ENCODE measurements at regions not wholly inside any gene's neighbourhood (a gene's known extent, or its start where the extent isn't known, plus 50 kb on each side); places are given as distances from the start of the nearest gene placed in this dataset.
"Not testable (repeated sequence)": the region's sequence is repeated elsewhere in the genome, so short reads cannot be mapped to it uniquely, and the experiment has no call there.

DNA sequence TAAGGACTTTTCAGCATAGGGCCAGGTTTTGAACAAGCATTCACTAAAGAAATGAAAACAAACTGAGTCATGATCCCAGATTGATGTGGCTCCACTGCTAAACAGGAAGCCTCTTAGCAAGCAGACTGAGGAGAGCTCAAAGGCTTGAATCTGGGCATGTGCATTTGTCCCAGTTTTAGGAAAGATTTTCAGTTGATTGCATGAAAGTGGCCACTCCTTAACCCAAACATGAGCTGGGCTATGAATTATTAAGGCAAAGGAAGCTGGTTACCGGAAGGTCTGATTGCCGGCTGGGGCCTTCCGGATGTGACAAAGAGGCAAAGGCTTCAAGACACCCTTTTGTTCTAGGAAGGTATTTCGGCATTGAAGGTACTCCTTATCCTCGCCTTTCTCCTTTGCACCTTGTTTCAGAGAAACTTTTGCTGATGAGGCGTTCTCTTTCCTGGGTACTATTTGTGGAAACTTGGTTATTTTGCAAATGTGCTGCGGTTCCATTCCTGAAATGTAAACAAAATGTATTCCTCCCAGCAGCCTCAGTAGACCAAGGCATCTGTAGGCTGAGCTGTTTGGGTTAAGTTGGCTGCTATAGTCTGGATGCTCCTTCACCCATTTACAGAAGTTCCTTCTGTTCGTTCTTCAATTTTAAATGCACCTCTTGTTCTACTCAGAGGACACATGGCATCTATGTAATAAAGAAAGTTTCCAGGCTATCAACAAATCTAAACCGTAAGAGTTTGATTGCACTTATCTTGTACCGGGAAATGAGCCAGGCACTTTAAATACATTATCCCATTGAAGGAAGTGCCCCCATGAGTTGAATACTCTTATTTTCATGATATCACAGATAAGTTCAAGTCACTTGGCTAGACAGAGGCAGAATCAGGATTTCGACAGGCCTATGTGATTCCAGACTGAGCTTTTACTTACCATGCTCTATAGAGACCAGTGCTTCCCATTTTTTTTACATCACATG lies 115.6 kb upstream of the METAP2 start:
- in situ Hi-C loops (cut with MboI; ENCODE audit: low pct_unique_long_range_greater_than_20kb in 2 of 9, low sequenced_read_pairs in 9 of 9, unreplicated experiment in 9 of 9), result no loop called here
- Histone ChIP-seq H3K27ac (no peak overlapping the region), H3K4me1 (replicated peaks in 1 of 2) (no peaks in the 10 kb centered on the region), H3K4me3 (no peak overlapping the region)
- peak in 3 of 8 experiments; percentile 65 to 95 (median 88) for ATAC-seq (replicated peaks in 6 of 8)
- WGBS, 10 experiments, result 38 to 94% (median 86%) methylated on average over 4 to 11 of the region's 11 CpGs; no CpG with 5 or more reads in 1 of the 10 experiments

DNA sequence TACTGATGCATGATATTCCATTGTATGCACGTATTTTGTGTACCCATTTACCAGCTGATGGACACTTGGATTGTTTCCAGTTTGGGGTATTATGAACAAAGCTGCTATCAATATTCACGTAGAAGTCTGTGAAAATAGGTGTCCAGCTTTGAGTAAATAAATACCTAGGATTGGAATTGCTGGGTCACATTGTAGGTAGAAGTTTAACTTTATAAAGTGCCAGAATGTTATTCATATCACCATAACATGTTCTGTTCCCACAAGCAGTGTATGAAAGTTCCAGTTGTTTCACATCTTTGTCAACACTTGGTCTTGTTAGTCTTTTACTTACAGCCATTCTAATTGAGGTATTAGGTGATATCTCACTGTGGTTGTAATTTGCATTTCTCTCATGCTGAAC lies 108.0 kb upstream of the METAP2 start:
- in situ Hi-C loops (cut with MboI; ENCODE audit: low pct_unique_long_range_greater_than_20kb in 2 of 9, low sequenced_read_pairs in 9 of 9, unreplicated experiment in 9 of 9), result no loop called here
- WGBS, 10 experiments, result 23 to 100% (median 80%) methylated on average over 1 to 2 of the region's 2 CpGs
- no peak for ATAC-seq (replicated peaks in 6 of 8)
- Histone ChIP-seq H3K4me1 (replicated peaks in 1 of 2) (no peaks in the 10 kb centered on the region), H3K4me3 (no peak overlapping the region), H3K27ac (no peak overlapping the region)

- H3K4me1 ChIP-seq (replicated peaks in 1 of 2), result no peaks in the 10 kb centered on the region
- no peak overlapping the region for H3K4me3 ChIP-seq
- H3K27ac ChIP-seq, result no peak overlapping the region
- in situ Hi-C loops (cut with MboI; ENCODE audit: low pct_unique_long_range_greater_than_20kb in 2 of 9, low sequenced_read_pairs in 9 of 9, unreplicated experiment in 9 of 9), result no loop called here
- WGBS, 10 experiments, result 0 to 100% (median 82%) methylated on average over 1 to 2 of the region's 2 CpGs; no CpG with 5 or more reads in 1 of the 10 experiments
- ATAC-seq (replicated peaks in 6 of 8), result no peak
Observed at GRCh38 chr12:95368931-95369330, 105.0 kb upstream of the METAP2 start.

DNA sequence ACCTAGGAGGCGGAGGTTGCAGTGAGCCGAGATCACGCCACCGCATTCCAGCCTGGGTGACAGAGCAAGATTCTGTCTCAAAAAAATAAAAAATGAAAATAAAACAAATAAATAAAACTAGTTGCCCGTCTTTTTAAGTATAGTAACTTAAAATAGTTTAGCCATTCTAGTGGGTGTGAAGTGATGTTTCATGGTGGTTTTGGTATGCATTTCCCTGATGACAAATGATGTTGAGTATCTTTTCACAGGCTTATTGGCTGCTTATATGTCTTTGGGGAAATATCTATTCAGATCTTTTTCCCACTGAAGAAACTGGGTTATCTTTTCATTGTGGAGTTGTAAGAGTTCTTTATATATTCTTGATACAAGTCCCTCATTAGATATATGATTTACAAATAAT lies 102.4 kb upstream of the METAP2 start:
- in situ Hi-C loops (cut with MboI; ENCODE audit: low pct_unique_long_range_greater_than_20kb in 2 of 9, low sequenced_read_pairs in 9 of 9, unreplicated experiment in 9 of 9), result no loop called here
- WGBS, 10 experiments, result 45 to 100% (median 89%) methylated on average over 1 to 4 of the region's 5 CpGs; no CpG with 5 or more reads in 2 of the 10 experiments

DNA sequence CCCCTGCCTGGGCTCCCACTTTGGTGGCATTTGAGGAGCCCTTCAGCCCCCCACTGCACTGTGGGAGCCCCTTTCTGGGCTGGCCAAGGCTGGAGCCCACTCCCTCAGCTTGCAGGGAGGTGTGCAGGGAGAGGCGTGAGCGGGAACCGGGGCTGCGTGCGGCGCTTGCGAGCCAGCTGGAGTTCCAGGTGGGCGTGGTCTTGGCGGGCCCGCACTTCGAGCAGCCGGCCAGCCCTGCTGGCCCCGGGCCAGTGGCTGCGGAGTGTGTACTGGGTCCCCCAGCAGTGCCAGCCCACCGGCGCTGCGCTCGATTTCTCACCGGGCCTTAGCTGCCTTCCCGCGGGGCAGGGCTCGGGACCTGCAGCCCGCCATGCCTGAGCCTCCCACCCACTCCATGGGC lies 94.5 kb upstream of the METAP2 start:
- H3K4me3 ChIP-seq; in situ Hi-C loops (cut with MboI; ENCODE audit: low pct_unique_long_range_greater_than_20kb in 2 of 9, low sequenced_read_pairs in 9 of 9, unreplicated experiment in 9 of 9); ATAC-seq (replicated peaks in 6 of 8); H3K27ac ChIP-seq; H3K4me1 ChIP-seq (replicated peaks in 1 of 2): not testable (repeated sequence)
- WGBS, 10 experiments, result 80% methylated on average over 7 of the region's 23 CpGs; no CpG with 5 or more reads in 9 of the 10 experiments

More for the DNA sequence above, 102.4 kb upstream of the METAP2 start:
- Histone ChIP-seq H3K4me1 (replicated peaks in 1 of 2) (no peaks in the 10 kb centered on the region), H3K4me3 (no peak overlapping the region), H3K27ac (no peak overlapping the region)
- no peak for ATAC-seq (replicated peaks in 6 of 8)

DNA sequence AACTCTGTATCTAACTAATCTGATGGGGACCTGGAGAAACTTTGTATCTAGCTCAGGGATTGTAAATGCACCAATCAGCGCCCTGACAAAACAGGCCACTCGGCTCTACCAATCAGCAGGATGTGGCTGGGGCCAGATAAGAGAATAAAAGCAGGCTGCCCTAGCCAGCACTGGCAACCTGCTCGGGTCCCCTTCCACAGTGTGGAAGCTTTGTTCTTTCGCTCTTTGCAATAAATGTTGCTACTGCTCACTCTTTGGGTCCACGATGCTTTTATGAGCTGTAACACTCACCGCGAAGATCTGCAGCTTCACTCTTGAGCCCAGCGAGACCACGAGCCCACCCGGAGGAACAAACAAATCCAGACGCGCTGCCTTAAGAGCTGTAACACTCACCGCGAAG lies 93.6 kb upstream of the METAP2 start:
- ATAC-seq (replicated peaks in 6 of 8); H3K4me3 ChIP-seq; H3K27ac ChIP-seq; in situ Hi-C loops (cut with MboI; ENCODE audit: low pct_unique_long_range_greater_than_20kb in 2 of 9, low sequenced_read_pairs in 9 of 9, unreplicated experiment in 9 of 9); H3K4me1 ChIP-seq (replicated peaks in 1 of 2): not testable (repeated sequence)
- 73 to 100% (median 94%) methylated on average over 1 to 10 of the region's 14 CpGs; no CpG with 5 or more reads in 4 of the 10 experiments for WGBS, 10 experiments

- ATAC-seq (replicated peaks in 6 of 8), result no peak
- H3K27ac ChIP-seq, result no peak overlapping the region
- no peaks in the 10 kb centered on the region for H3K4me1 ChIP-seq (replicated peaks in 1 of 2)
- in situ Hi-C loops (cut with MboI; ENCODE audit: low pct_unique_long_range_greater_than_20kb in 2 of 9, low sequenced_read_pairs in 9 of 9, unreplicated experiment in 9 of 9), result no loop called here
- no peak overlapping the region for H3K4me3 ChIP-seq
- WGBS, 10 experiments, result 76 to 100% (median 84%) methylated on average over 1 to 5 of the region's 5 CpGs
Observed at GRCh38 chr12:95380997-95381786, 92.8 kb upstream of the METAP2 start.

DNA sequence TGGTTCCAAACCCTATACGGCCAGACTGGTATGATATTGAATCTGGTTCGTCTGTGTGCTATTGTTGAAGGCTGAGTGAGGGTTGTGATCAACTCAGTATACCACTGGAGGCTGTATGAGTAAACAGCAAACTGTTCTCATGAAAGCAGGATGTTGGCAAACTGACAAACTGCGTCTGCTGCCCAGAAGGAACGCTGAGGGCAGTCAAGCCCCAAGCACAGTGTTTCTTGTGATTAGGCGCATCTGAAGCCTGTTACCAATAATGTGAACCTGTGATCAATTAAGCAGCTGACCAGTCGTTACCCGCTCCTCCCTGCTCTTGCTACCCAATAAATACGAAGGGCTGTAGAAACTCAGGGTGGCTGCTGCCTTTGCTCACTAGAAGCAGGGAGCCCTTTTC lies 90.0 kb upstream of the METAP2 start:
- H3K4me1 ChIP-seq (replicated peaks in 1 of 2); in situ Hi-C loops (cut with MboI; ENCODE audit: low pct_unique_long_range_greater_than_20kb in 2 of 9, low sequenced_read_pairs in 9 of 9, unreplicated experiment in 9 of 9); H3K4me3 ChIP-seq; H3K27ac ChIP-seq: not testable (repeated sequence)
- 0 to 100% (median 85%) methylated on average over 1 to 5 of the region's 8 CpGs for WGBS, 10 experiments
- peak in 2 of 8 experiments; percentile 38 to 51 for ATAC-seq (replicated peaks in 6 of 8)

- ATAC-seq (replicated peaks in 6 of 8), result no peak
- in situ Hi-C loops (cut with MboI; ENCODE audit: low pct_unique_long_range_greater_than_20kb in 2 of 9, low sequenced_read_pairs in 9 of 9, unreplicated experiment in 9 of 9), result no loop called here
- Histone ChIP-seq H3K4me3 (no peak overlapping the region), H3K4me1 (replicated peaks in 1 of 2) (no peaks in the 10 kb centered on the region), H3K27ac (no peak overlapping the region)
- 43 to 93% (median 83%) methylated on average over 2 to 5 of the region's 5 CpGs; no CpG with 5 or more reads in 1 of the 10 experiments for WGBS, 10 experiments
Observed at GRCh38 chr12:95384785-95385184, 89.2 kb upstream of the METAP2 start.

GRCh38 chr12:95385246-95386035 lies 88.5 kb upstream of the METAP2 start:
- no peak overlapping the region for H3K4me3 ChIP-seq
- peak in 3 of 8 experiments; percentile 75 to 77 (median 77) for ATAC-seq (replicated peaks in 6 of 8)
- H3K4me1 ChIP-seq (replicated peaks in 1 of 2), result no peaks in the 10 kb centered on the region
- H3K27ac ChIP-seq, result no peak overlapping the region
- WGBS, 10 experiments, result 0 to 100% (median 84%) methylated on average over 1 to 10 of the region's 12 CpGs
- in situ Hi-C loops (cut with MboI; ENCODE audit: low pct_unique_long_range_greater_than_20kb in 2 of 9, low sequenced_read_pairs in 9 of 9, unreplicated experiment in 9 of 9), result no loop called here

GRCh38 chr12:95386051-95386450 lies 87.9 kb upstream of the METAP2 start:
- no peak for ATAC-seq (replicated peaks in 6 of 8)
- WGBS, 10 experiments, result 0 to 100% (median 82%) methylated on average over 1 of the region's 1 CpG; no CpG with 5 or more reads in 2 of the 10 experiments
- no peak overlapping the region for H3K4me3 ChIP-seq

GRCh38 chr12:95388260-95388659 lies 85.7 kb upstream of the METAP2 start:
- H3K4me3 ChIP-seq; H3K4me1 ChIP-seq (replicated peaks in 1 of 2); in situ Hi-C loops (cut with MboI; ENCODE audit: low pct_unique_long_range_greater_than_20kb in 2 of 9, low sequenced_read_pairs in 9 of 9, unreplicated experiment in 9 of 9); ATAC-seq (replicated peaks in 6 of 8); H3K27ac ChIP-seq: not testable (repeated sequence)
- 78 to 100% (median 97%) methylated on average over 2 to 7 of the region's 10 CpGs; no CpG with 5 or more reads in 7 of the 10 experiments for WGBS, 10 experiments

More at GRCh38 chr12:95386051-95386450, 87.9 kb upstream of the METAP2 start:
- in situ Hi-C loops (cut with MboI; ENCODE audit: low pct_unique_long_range_greater_than_20kb in 2 of 9, low sequenced_read_pairs in 9 of 9, unreplicated experiment in 9 of 9), result no loop called here
- Histone ChIP-seq H3K27ac (no peak overlapping the region), H3K4me1 (replicated peaks in 1 of 2) (no peaks in the 10 kb centered on the region)

Measured in motor neuron (in vitro differentiated cells).